GM12878 (cell line): ENCODE measurements at regions not wholly inside any gene's neighbourhood (a gene's known extent, or its start where the extent isn't known, plus 50 kb on each side); places are given as distances from the start of the nearest gene placed in this dataset.

Experiments
- ATAC-seq: fragments of 200-7000 bp; cut with Tn5 transposase; 3 replicates; pipeline ENCODE4 v1.9.1; 2020; ENCODE audit warnings: mild to moderate bottlenecking, moderate library complexity
- BruUV-seq: library from RNA; stranded (reverse); fragments of 400-500 nt; replicated peaks from 2 replicates; lab custom pipeline; 2021; lab: Mats Ljungman, UMichigan
- CTCF ChIA-PET: fragments of 300-600 bp; sonication (Branson Sonifier 250); formaldehyde crosslinking; extraction: SDS; loops from one replicate; lab custom pipeline; 2021; ENCODE audit warnings: inconsistent platforms; lab: Yijun Ruan, JAX
- POLR2A ChIA-PET: fragments of 350-600 bp; formaldehyde crosslinking; extraction: SDS; loops from one replicate; lab custom pipeline; 2021; ENCODE audit warnings: inconsistent platforms; lab: Charles Lee
- RAD21 ChIA-PET: fragments of 300-600 bp; sonication (Branson Sonifier 250); formaldehyde crosslinking; loops from one replicate; lab custom pipeline; 2023; ENCODE audit warnings: antibody characterized with exemption; ENCODE audit not compliant: unreplicated experiment; lab: Charles Lee
- SMC1A ChIA-PET: fragments of 300-600 bp; sonication (Branson Sonifier 250); formaldehyde crosslinking; loops from one replicate; lab custom pipeline; 2023; ENCODE audit not compliant: unreplicated experiment, uncharacterized antibody; lab: Charles Lee
- DNase-seq: peaks from one replicate; pipeline ENCODE4 v3.0.0-alpha.2; 2011; ENCODE audit warnings: low read depth, low spot score
- FAIRE-seq: peaks from 3 replicates; lab custom pipeline; 2011; peaks lifted over from hg19 to GRCh38; lab: Jason Lieb, UNC
- H2AFZ ChIP-seq: 2 replicates; pipeline ENCODE4 v1.6.0; 2011; ENCODE audit warnings: low read depth, low read length, control low read depth; ENCODE audit not compliant: control insufficient read depth
- H3K27ac ChIP-seq: 2 replicates; pipeline ENCODE4 v1.5.1; 2011; ENCODE audit warnings: control low read depth; ENCODE audit not compliant: control insufficient read depth, insufficient read depth
- H3K27me3 ChIP-seq, 2 experiments: replicated peaks in 1 of 2; 2 replicates each; pipeline versions ENCODE4 v1.6.0 to v1.6.1; 2011; ENCODE audit warnings: low read length in 1 of 2; ENCODE audit not compliant: control insufficient read depth in 2 of 2, insufficient read depth in 2 of 2
- H3K36me3 ChIP-seq, 2 experiments: 2 replicates each; pipeline ENCODE4 v1.5.1; 2011; ENCODE audit warnings: low read length in 1 of 2; ENCODE audit not compliant: control insufficient read depth in 2 of 2, insufficient read depth in 2 of 2
- H3K4me1 ChIP-seq: 2 replicates; pipeline ENCODE4 v1.6.1; 2011; ENCODE audit warnings: mild to moderate bottlenecking, low read length, moderate library complexity, mixed read lengths; ENCODE audit not compliant: control insufficient read depth, insufficient read depth
- H3K4me2 ChIP-seq: 2 replicates; pipeline ENCODE4 v1.6.0; 2011; ENCODE audit warnings: control low read depth; ENCODE audit not compliant: control insufficient read depth, insufficient read depth
- H3K4me3 ChIP-seq: fragments of 200-600 bp; sonication (generic); 2 replicates; pipeline ENCODE4 v1.5.1; 2016
- H3K79me2 ChIP-seq: 2 replicates; pipeline ENCODE4 v1.6.0; 2011; ENCODE audit warnings: low read length; ENCODE audit not compliant: control insufficient read depth, insufficient read depth
- H3K9ac ChIP-seq: 2 replicates; pipeline ENCODE4 v1.8.0; 2011; ENCODE audit warnings: low read length, control low read depth, mixed read lengths; ENCODE audit not compliant: control insufficient read depth, insufficient read depth
- H3K9me3 ChIP-seq: replicated peaks from 3 replicates; pipeline ENCODE4 v1.5.1; 2011; ENCODE audit warnings: mild to moderate bottlenecking, low read length; ENCODE audit not compliant: control insufficient read depth, insufficient read depth
- H4K20me1 ChIP-seq: 2 replicates; pipeline ENCODE4 v1.6.0; 2011; ENCODE audit not compliant: control insufficient read depth, insufficient read depth
- BRCA1 ChIP-seq: IDR thresholded peaks from 2 replicates; pipeline ENCODE4 v1.6.1; 2011; ENCODE audit warnings: low read depth, low read length, improper control_type of control experiment
- MEF2B ChIP-seq: fragments of 450-650 bp; IDR thresholded peaks from 2 replicates; pipeline ENCODE4 v1.6.1; 2018; ENCODE audit warnings: mild to moderate bottlenecking, moderate library complexity; ENCODE audit not compliant: partially characterized antibody, poor library complexity, severe bottlenecking
- MYC ChIP-seq: IDR thresholded peaks from 2 replicates; pipeline ENCODE4 v1.6.1; 2011; ENCODE audit warnings: mild to moderate bottlenecking, low read length, moderate library complexity, inconsistent platforms; ENCODE audit not compliant: insufficient read depth, insufficient replicate concordance, insufficient read length, severe bottlenecking
- PKNOX1 ChIP-seq: fragments of 450-650 bp; IDR thresholded peaks from 2 replicates; pipeline ENCODE4 v1.6.1; 2016; ENCODE audit warnings: mild to moderate bottlenecking
- PML ChIP-seq: IDR thresholded peaks from 2 replicates; pipeline ENCODE4 v1.6.1; 2012; ENCODE audit warnings: low read length, inconsistent platforms
- SMARCA5 ChIP-seq: fragments of 450-650 bp; IDR thresholded peaks from 2 replicates; pipeline ENCODE4 v1.6.1; 2017; ENCODE audit warnings: mild to moderate bottlenecking
- TBL1XR1 ChIP-seq: IDR thresholded peaks from 2 replicates; pipeline ENCODE4 v1.6.1; 2012; ENCODE audit warnings: low read depth, low read length, improper control_type of control experiment
- ZBTB4 ChIP-seq: fragments of 450-650 bp; formaldehyde crosslinking; IDR thresholded peaks from 2 replicates; pipeline ENCODE4 v1.4.0; 2022; ENCODE audit warnings: mild to moderate bottlenecking, moderate library complexity
- WGBS: methylation state at CpG from one replicate; pipeline ENCODE4 v1.1.6; 2016; ENCODE audit warnings: low lambda C conversion rate; ENCODE audit not compliant: insufficient replicate concordance, insufficient coverage; ENCODE audit errors: missing lambda C conversion rate; 5-methylcytosine and 5-hydroxymethylcytosine counted together
- in situ Hi-C: fragments of 300-500 bp; cut with MboI; formaldehyde crosslinking; loops from 9 replicates; pipeline ENCODE4 v1.14.3; 2018; ENCODE audit warnings: mixed read lengths
- intact Hi-C: fragments of 100-400 bp; cut with micrococcal nuclease; formaldehyde crosslinking; loops from one replicate; pipeline ENCODE4 v1.14.2; 2022; ENCODE audit not compliant: unreplicated experiment

- no peaks in the 10 kb centered on the region for H3K4me1 ChIP-seq
- ChIA-PET RAD21 (no interaction called here), SMC1A (no interaction called here), CTCF (no interaction called here), POLR2A (no interaction called here)
- WGBS: 0% methylated on average over 1 of the region's 1 CpG
- no peaks in the 10 kb centered on the region for H3K27me3 ChIP-seq
- H2AFZ ChIP-seq: no peak overlapping the region
- intact Hi-C loops: no loop called here
- no TSS peak for BruUV-seq
- no peak overlapping the region for H3K9ac ChIP-seq
- H4K20me1 ChIP-seq: no peaks in the 10 kb centered on the region
- ATAC-seq (no peak), DNase-seq (no peak), FAIRE-seq (no peak)
- in situ Hi-C loops: no loop called here
- H3K4me2 ChIP-seq: no peak overlapping the region
- no peaks in the 10 kb centered on the region for H3K36me3 ChIP-seq
- H3K9me3 ChIP-seq: no peaks in the 10 kb centered on the region
- no peak overlapping the region for H3K27ac ChIP-seq
- no peaks in the 10 kb centered on the region for H3K79me2 ChIP-seq
- no peak overlapping the region for H3K4me3 ChIP-seq
- no peak for TF ChIP-seq PKNOX1
- no peak for TF ChIP-seq PML
- TF ChIP-seq SMARCA5: no peak
- TF ChIP-seq BRCA1: no peak
- no peak for TF ChIP-seq ZBTB4
- TF ChIP-seq MYC: no peak
- TF ChIP-seq MEF2B: no peak
- TF ChIP-seq TBL1XR1: no peak
These were observed 1089.1 kb downstream of the GRM8 start for GRCh38 chr7:126163647-126164046.
